B cell (primary cell): ENCODE measurements at regions not wholly inside any gene's neighbourhood (a gene's known extent, or its start where the extent isn't known, plus 50 kb on each side); places are given as distances from the start of the nearest gene placed in this dataset.

Source experiments
- ATAC-seq: fragments of 200-7000 bp; cut with Tn5 transposase; one replicate; pipeline ENCODE4 v1.10.0; 2021; ENCODE audit warnings: low read depth, mild to moderate bottlenecking, moderate number of reproducible peaks, moderate library complexity
- CTCF ChIA-PET: fragments of 350-600 bp; sonication (Branson Sonifier 250); formaldehyde crosslinking; loops from one replicate; lab custom pipeline; 2021; ENCODE audit warnings: antibody characterized with exemption, inconsistent platforms; lab: Charles Lee
- POLR2A ChIA-PET: fragments of 350-600 bp; sonication (Branson Sonifier 250); formaldehyde crosslinking; loops from one replicate; lab custom pipeline; 2021; ENCODE audit warnings: antibody characterized with exemption; lab: Charles Lee
- DNase-seq: peaks from one replicate; pipeline ENCODE4 v3.0.0; 2013
- H2AFZ ChIP-seq: 2 replicates; pipeline ENCODE4 v1.6.1; 2012; ENCODE audit warnings: mild to moderate bottlenecking, low read depth, low read length; ENCODE audit not compliant: insufficient read depth, poor library complexity, severe bottlenecking
- H3K27ac ChIP-seq, 2 donors: 1 replicate in 1 of 2; 2 replicates in 1 of 2; pipeline ENCODE4 v1.5.1; 2012 to 2013; ENCODE audit warnings: low read length in 2 of 2, mild to moderate bottlenecking in 2 of 2, moderate library complexity in 1 of 2
- H3K27me3 ChIP-seq, 4 experiments: fragments of 200-600 bp in 1 of 4; sonication (generic) in 1 of 4; replicated peaks in 1 of 4; 1 replicate in 2 of 4; 2 replicates in 2 of 4; pipeline versions ENCODE4 v1.6.1 to v1.7.0; 2013 to 2016; ENCODE audit warnings: low read length in 3 of 4, mild to moderate bottlenecking in 2 of 4, mixed read lengths in 1 of 4, moderate library complexity in 1 of 4; ENCODE audit not compliant: insufficient read depth in 4 of 4, control insufficient read depth in 3 of 4; ENCODE audit errors: control extremely low read depth in 1 of 4
- H3K36me3 ChIP-seq, 2 experiments: replicated peaks in 1 of 2; 1 replicate in 1 of 2; 2 replicates in 1 of 2; pipeline versions ENCODE4 v1.6.1 to v1.7.1; 2013; ENCODE audit warnings: low read length in 1 of 2; ENCODE audit not compliant: insufficient read depth in 2 of 2, control insufficient read depth in 1 of 2; ENCODE audit errors: control extremely low read depth in 1 of 2, extremely low read depth in 1 of 2
- H3K4me1 ChIP-seq, 2 donors: fragments of 200-600 bp in 1 of 2; sonication (generic) in 1 of 2; 1 replicate in 1 of 2; 2 replicates in 1 of 2; pipeline versions ENCODE4 v1.5.1 to v1.6.1; 2013 to 2017; ENCODE audit warnings: low read length in 2 of 2; ENCODE audit not compliant: control insufficient read depth in 2 of 2, insufficient read depth in 2 of 2
- H3K4me2 ChIP-seq: replicated peaks from 2 replicates; pipeline ENCODE3; 2012; ENCODE audit warnings: mild to moderate bottlenecking, low read depth, low read length; ENCODE audit not compliant: poor library complexity, severe bottlenecking
- H3K4me3 ChIP-seq, 5 experiments: fragments of 200-600 bp in 1 of 5; sonication (generic) in 1 of 5; 1 replicate in 3 of 5; 2 replicates in 2 of 5; pipeline versions ENCODE4 v1.5.1 to v1.7.0; 2011 to 2016; ENCODE audit warnings: low read length in 4 of 5, mild to moderate bottlenecking in 4 of 5, low read depth in 2 of 5, control low read depth in 1 of 5, moderate library complexity in 1 of 5; ENCODE audit not compliant: insufficient read depth in 1 of 5; ENCODE audit errors: control extremely low read depth in 1 of 5, extremely low read depth in 1 of 5
- H3K79me2 ChIP-seq: fragments of 200-600 bp; sonication (generic); one replicate; pipeline ENCODE4 v1.6.0; 2016; ENCODE audit warnings: low read length; ENCODE audit not compliant: control insufficient read depth, insufficient read depth
- H3K9ac ChIP-seq: fragments of 200-600 bp; sonication (generic); 2 replicates; pipeline ENCODE4 v1.6.1; 2017; ENCODE audit warnings: mild to moderate bottlenecking, low read length, moderate library complexity
- H3K9me3 ChIP-seq, 3 donors: one replicate each; pipeline versions ENCODE4 v1.6.1 to v1.7.1; 2013; ENCODE audit warnings: low read length in 2 of 3; ENCODE audit not compliant: control insufficient read depth in 2 of 3, insufficient read depth in 1 of 3; ENCODE audit errors: control extremely low read depth in 1 of 3
- H4K20me1 ChIP-seq: 2 replicates; pipeline ENCODE4 v1.6.0; 2012; ENCODE audit warnings: mild to moderate bottlenecking, low read length; ENCODE audit not compliant: insufficient read depth, control insufficient read depth, poor library complexity, severe bottlenecking
- H3K27ac Mint-ChIP-seq: one replicate; pipeline ENCODE4 v1.8.0; 2021; ENCODE audit warnings: mixed read lengths
- H3K27me3 Mint-ChIP-seq: one replicate; pipeline ENCODE4 v1.8.0; 2021; ENCODE audit warnings: mixed read lengths
- H3K4me1 Mint-ChIP-seq: one replicate; pipeline ENCODE4 v1.8.0; 2021; ENCODE audit warnings: mixed read lengths
- H3K4me3 Mint-ChIP-seq: one replicate; pipeline ENCODE4 v1.8.0; 2021; ENCODE audit warnings: mixed read lengths
- H3K9me3 Mint-ChIP-seq: one replicate; pipeline ENCODE4 v1.8.0; 2022; ENCODE audit warnings: mixed read lengths; ENCODE audit not compliant: insufficient read depth
- CTCF ChIP-seq: fragments of 200-600 bp; IDR thresholded peaks from one replicate; pipeline ENCODE4 v1.8.0; 2022; ENCODE audit warnings: antibody characterized with exemption, mild to moderate bottlenecking
- EZH2 ChIP-seq: IDR thresholded peaks from 2 replicates; pipeline ENCODE4 v1.6.1; 2012; ENCODE audit warnings: borderline replicate concordance, low read depth, mild to moderate bottlenecking, moderate library complexity, low read length; ENCODE audit not compliant: insufficient read depth, poor library complexity, severe bottlenecking
- WGBS: methylation state at CpG from one replicate; pipeline ENCODE4 v1.1.5; 2013; ENCODE audit warnings: missing lambda C conversion rate; ENCODE audit not compliant: insufficient coverage; 5-methylcytosine and 5-hydroxymethylcytosine counted together
- intact Hi-C: fragments of 100-400 bp; cut with micrococcal nuclease; formaldehyde crosslinking; loops from one replicate; pipeline ENCODE4 v1.10.0; 2022

- Histone ChIP-seq H3K27me3 (no peaks in the 10 kb centered on the region), H3K9ac (no peak overlapping the region), H3K27ac (no peak overlapping the region), H4K20me1 (no peaks in the 10 kb centered on the region), H2AFZ (no peak overlapping the region), H3K79me2 (no peaks in the 10 kb centered on the region), H3K9me3 (peaks cover 0 to 8% (median 0%) of the 10 kb centered on the region in 3 donors), H3K4me2 (no peak overlapping the region), H3K36me3 (no peaks in the 10 kb centered on the region), H3K4me3 (no peak overlapping the region), H3K4me1 (peaks cover 4 to 9% of the 10 kb centered on the region in 2 donors)
- Mint-ChIP-seq H3K27ac (no peak overlapping the region), H3K4me1 (peaks cover 8% of the 10 kb centered on the region), H3K27me3 (no peaks in the 10 kb centered on the region), H3K9me3 (no peaks in the 10 kb centered on the region), H3K4me3 (no peak overlapping the region)
- CTCF ChIA-PET, result no interaction called here
- WGBS, result 80% methylated on average over 1 of the region's 3 CpGs
- ATAC-seq, result no peak
- intact Hi-C loops, result no loop called here
- DNase-seq, result no peak
- TF ChIP-seq CTCF (no peak), EZH2 (no peak)
- POLR2A ChIA-PET, result no interaction called here
These were observed 72.9 kb upstream of the NEBL start for GRCh38 chr10:20970044-20970443.

DNA sequence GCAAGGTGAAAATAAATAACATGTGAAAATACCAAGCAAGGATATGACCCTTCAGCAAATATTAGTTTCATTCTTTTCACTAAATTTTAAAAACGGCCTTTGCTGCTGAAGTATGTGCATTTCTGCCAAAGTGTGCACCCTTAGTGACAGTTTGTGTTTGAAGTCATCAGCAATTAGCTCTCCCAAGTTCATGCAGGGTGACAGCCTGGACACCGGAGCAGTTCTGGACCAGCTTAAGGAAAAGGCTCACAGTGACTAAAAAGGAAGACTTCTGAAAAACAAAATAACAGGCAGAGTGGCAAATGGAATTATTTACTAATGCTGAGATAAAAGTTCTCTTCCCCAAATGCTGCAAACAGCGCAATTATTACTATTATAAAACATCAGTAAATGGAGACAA lies 69.3 kb upstream of the NEBL start:
- Histone ChIP-seq H3K9me3 (peaks cover 0 to 12% (median 0%) of the 10 kb centered on the region in 3 donors), H3K27ac (no peak overlapping the region), H3K4me1 (peaks cover 4 to 9% of the 10 kb centered on the region in 2 donors), H3K9ac (no peak overlapping the region), H2AFZ (no peak overlapping the region), H3K27me3 (peaks cover 0 to 4% (median 0%) of the 10 kb centered on the region in 4 experiments), H4K20me1 (no peaks in the 10 kb centered on the region), H3K4me2 (no peak overlapping the region), H3K36me3 (no peaks in the 10 kb centered on the region), H3K79me2 (no peaks in the 10 kb centered on the region), H3K4me3 (no peak overlapping the region)
- TF ChIP-seq CTCF, result no peak
- no peak for TF ChIP-seq EZH2
- no peak for ATAC-seq
- no peak overlapping the region for H3K4me3 Mint-ChIP-seq
- no peaks in the 10 kb centered on the region for H3K9me3 Mint-ChIP-seq
- peaks cover 5% of the 10 kb centered on the region for H3K4me1 Mint-ChIP-seq
- no peak for DNase-seq
- ChIA-PET POLR2A (no interaction called here), CTCF (no interaction called here)
- no CpG with 5 or more reads among the region's 3 CpGs for WGBS
- H3K27me3 Mint-ChIP-seq, result no peaks in the 10 kb centered on the region
- intact Hi-C loops, result no loop called here
- no peak overlapping the region for H3K27ac Mint-ChIP-seq
